Activated T-helper 1 cell treated with anti-CD3 and anti-CD28 coated beads, Interleukin-12 subunit alpha, Interleukin-12 subunit beta, Interleukin-2, Interleukin-4 antibody, amounts not matched to agents 30 ng/mL and 10 ng/mL and 1 ng/mL, durations not matched to agents 14 hours and 24 hours and 36 hours (primary cell): ENCODE measurements at regions not wholly inside any gene's neighbourhood (a gene's known extent, or its start where the extent isn't known, plus 50 kb on each side); places are given as distances from the start of the nearest gene placed in this dataset.
"Not testable (repeated sequence)": the region's sequence is repeated elsewhere in the genome, so short reads cannot be mapped to it uniquely, and the experiment has no call there.

ENCODE experiments used
- DNase-seq: peaks from one replicate; pipeline ENCODE4 v3.0.0; 2021; ENCODE audit warnings: low spot score
- H3K27ac Mint-ChIP-seq: one replicate; pipeline ENCODE4 v1.8.0; 2021; ENCODE audit warnings: mild to moderate bottlenecking, mixed read lengths
- H3K27me3 Mint-ChIP-seq: one replicate; pipeline ENCODE4 v1.8.0; 2022; ENCODE audit warnings: mild to moderate bottlenecking, moderate library complexity, mixed read lengths; ENCODE audit not compliant: insufficient read depth
- H3K36me3 Mint-ChIP-seq: one replicate; pipeline ENCODE4 v1.8.0; 2021; ENCODE audit warnings: low read depth, mixed read lengths
- H3K4me1 Mint-ChIP-seq: one replicate; pipeline ENCODE4 v1.8.0; 2021; ENCODE audit warnings: low read depth, mixed read lengths
- H3K4me3 Mint-ChIP-seq: one replicate; pipeline ENCODE4 v1.8.0; 2021; ENCODE audit warnings: mild to moderate bottlenecking, moderate library complexity, mixed read lengths
- H3K9me3 Mint-ChIP-seq: one replicate; pipeline ENCODE4 v1.8.0; 2021; ENCODE audit warnings: mixed read lengths
- intact Hi-C: fragments of 100-400 bp; cut with micrococcal nuclease; formaldehyde crosslinking; loops from one replicate; pipeline ENCODE4 v1.15.1; 2024

GRCh38 chr12:73589220-73589619, 948.4 kb upstream of the ATXN7L3B start:
- no peaks in the 10 kb centered on the region for H3K36me3 Mint-ChIP-seq

GRCh38 chr12:73598626-73599025, 939.0 kb upstream of the ATXN7L3B start:
- H3K4me1 Mint-ChIP-seq = no peaks in the 10 kb centered on the region
- intact Hi-C loops = no loop called here
- no peaks in the 10 kb centered on the region for H3K27me3 Mint-ChIP-seq
- DNase-seq = no peak
- H3K36me3 Mint-ChIP-seq = no peaks in the 10 kb centered on the region
- H3K9me3 Mint-ChIP-seq = no peaks in the 10 kb centered on the region
- no peak overlapping the region for H3K27ac Mint-ChIP-seq
- no peak overlapping the region for H3K4me3 Mint-ChIP-seq

More at GRCh38 chr12:73589220-73589619, 948.4 kb upstream of the ATXN7L3B start:
- Mint-ChIP-seq H3K4me1 (no peaks in the 10 kb centered on the region), H3K9me3 (peaks cover 16% of the 10 kb centered on the region), H3K4me3 (no peak overlapping the region), H3K27ac (no peak overlapping the region), H3K27me3 (no peaks in the 10 kb centered on the region)
- intact Hi-C loops = no loop called here
- DNase-seq = no peak

DNA sequence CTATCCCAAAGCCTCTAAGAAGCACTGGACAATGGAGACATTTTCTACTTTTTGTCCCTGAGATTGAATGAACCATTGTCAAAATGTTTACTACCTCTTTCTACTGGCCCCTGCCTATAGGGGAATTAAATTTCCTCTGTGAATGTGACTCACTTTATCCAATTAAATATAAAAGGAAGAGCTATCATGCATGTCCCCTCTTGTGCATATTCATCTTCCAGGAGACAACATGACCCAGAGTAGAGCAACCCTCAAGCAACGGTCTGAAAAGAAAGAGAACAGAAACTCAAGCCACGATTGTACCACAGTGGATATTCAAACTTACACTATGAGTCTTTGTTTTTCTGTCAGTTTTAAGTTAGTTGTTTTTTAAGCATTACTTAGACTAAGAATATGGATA, 938.4 kb upstream of the ATXN7L3B start:
- no peaks in the 10 kb centered on the region for H3K27me3 Mint-ChIP-seq
- no peaks in the 10 kb centered on the region for H3K4me1 Mint-ChIP-seq
- DNase-seq = no peak
- H3K27ac Mint-ChIP-seq = no peak overlapping the region
- H3K36me3 Mint-ChIP-seq = no peaks in the 10 kb centered on the region
- H3K9me3 Mint-ChIP-seq = no peaks in the 10 kb centered on the region
- intact Hi-C loops = no loop called here
- no peak overlapping the region for H3K4me3 Mint-ChIP-seq

- intact Hi-C loops, H3K27ac Mint-ChIP-seq, H3K4me3 Mint-ChIP-seq, H3K27me3 Mint-ChIP-seq, H3K36me3 Mint-ChIP-seq, H3K4me1 Mint-ChIP-seq, DNase-seq: not testable (repeated sequence)
- H3K9me3 Mint-ChIP-seq = peaks cover 21% of the 10 kb centered on the region
Observed at GRCh38 chr12:73605925-73606324, 931.7 kb upstream of the ATXN7L3B start.

DNA sequence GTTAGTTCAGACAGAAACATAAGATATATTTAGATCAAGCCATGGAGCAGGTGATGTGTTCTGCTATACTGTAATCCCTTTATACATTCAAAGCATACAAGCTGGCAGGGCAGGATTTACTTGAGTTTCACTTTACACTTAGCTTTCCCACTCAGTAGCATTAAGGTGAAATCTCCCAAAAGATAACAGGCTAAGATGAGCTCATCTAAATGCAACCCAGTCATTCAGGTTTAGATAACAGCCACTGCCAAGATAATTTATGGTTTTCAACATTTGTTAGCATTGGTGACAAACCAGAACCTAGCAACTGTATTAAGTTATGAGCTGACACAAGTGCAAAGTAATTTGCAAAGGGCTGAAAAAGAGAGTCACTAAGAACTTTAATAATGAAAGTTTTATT, 925.1 kb upstream of the ATXN7L3B start:
- intact Hi-C loops = no loop called here

GRCh38 chr12:73623421-73623820, 914.2 kb upstream of the ATXN7L3B start:
- no peaks in the 10 kb centered on the region for H3K4me1 Mint-ChIP-seq

More for the DNA sequence above, 925.1 kb upstream of the ATXN7L3B start:
- Mint-ChIP-seq H3K4me1 (no peaks in the 10 kb centered on the region), H3K27ac (no peak overlapping the region), H3K9me3 (peaks cover 21% of the 10 kb centered on the region), H3K4me3 (no peak overlapping the region), H3K27me3 (no peaks in the 10 kb centered on the region), H3K36me3 (no peaks in the 10 kb centered on the region)
- DNase-seq = no peak

GRCh38 chr12:73625226-73625625, 912.4 kb upstream of the ATXN7L3B start:
- peaks cover 6% of the 10 kb centered on the region for H3K9me3 Mint-ChIP-seq
- no peak overlapping the region for H3K4me3 Mint-ChIP-seq
- no peaks in the 10 kb centered on the region for H3K4me1 Mint-ChIP-seq
- H3K27ac Mint-ChIP-seq = no peak overlapping the region
- no peaks in the 10 kb centered on the region for H3K36me3 Mint-ChIP-seq
- DNase-seq = no peak
- H3K27me3 Mint-ChIP-seq = no peaks in the 10 kb centered on the region
- intact Hi-C loops = no loop called here

More at GRCh38 chr12:73623421-73623820, 914.2 kb upstream of the ATXN7L3B start:
- Mint-ChIP-seq H3K4me3 (no peak overlapping the region), H3K27me3 (no peaks in the 10 kb centered on the region), H3K27ac (no peak overlapping the region), H3K9me3 (peaks cover 6% of the 10 kb centered on the region), H3K36me3 (no peaks in the 10 kb centered on the region)
- intact Hi-C loops = no loop called here
- no peak for DNase-seq

- Mint-ChIP-seq H3K36me3 (no peaks in the 10 kb centered on the region), H3K27me3 (no peaks in the 10 kb centered on the region), H3K27ac (no peak overlapping the region), H3K9me3 (no peaks in the 10 kb centered on the region), H3K4me1 (no peaks in the 10 kb centered on the region), H3K4me3 (no peak overlapping the region)
- intact Hi-C loops = no loop called here
- no peak for DNase-seq
Observed at GRCh38 chr12:73629171-73629570, 908.5 kb upstream of the ATXN7L3B start.

- Mint-ChIP-seq H3K27ac (no peak overlapping the region), H3K4me3 (no peak overlapping the region), H3K4me1 (no peaks in the 10 kb centered on the region), H3K9me3 (no peaks in the 10 kb centered on the region), H3K27me3 (no peaks in the 10 kb centered on the region), H3K36me3 (no peaks in the 10 kb centered on the region)
- DNase-seq = no peak
- intact Hi-C loops = no loop called here
Observed at GRCh38 chr12:73629893-73630831, 907.5 kb upstream of the ATXN7L3B start.

- no peaks in the 10 kb centered on the region for H3K36me3 Mint-ChIP-seq
- no peak for DNase-seq
- no peak overlapping the region for H3K4me3 Mint-ChIP-seq
- H3K27ac Mint-ChIP-seq = no peak overlapping the region
- H3K27me3 Mint-ChIP-seq = no peaks in the 10 kb centered on the region
- H3K4me1 Mint-ChIP-seq = no peaks in the 10 kb centered on the region
- peaks cover 6% of the 10 kb centered on the region for H3K9me3 Mint-ChIP-seq
- intact Hi-C loops = no loop called here
Observed at GRCh38 chr12:73632191-73632590, 905.4 kb upstream of the ATXN7L3B start.

DNA sequence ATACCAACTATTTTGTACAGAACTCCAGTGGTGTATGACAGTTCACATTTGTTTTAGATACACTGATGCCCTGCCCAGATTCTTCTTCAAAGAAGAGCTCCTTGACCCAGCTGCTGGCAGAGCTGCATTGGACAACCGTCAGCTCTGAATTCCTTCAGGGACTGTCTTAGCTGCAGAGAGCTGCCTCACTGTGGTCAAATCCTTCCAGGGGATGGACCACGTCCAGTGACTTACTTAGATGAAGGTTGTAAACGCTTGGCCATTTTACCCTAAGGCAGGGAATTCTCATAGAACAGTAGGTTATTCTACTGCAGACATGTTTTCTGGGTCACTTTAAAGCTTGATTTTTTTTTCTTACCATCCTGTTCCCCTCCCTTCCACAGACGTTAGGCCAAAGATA, 905.0 kb upstream of the ATXN7L3B start:
- Mint-ChIP-seq H3K9me3 (peaks cover 6% of the 10 kb centered on the region), H3K4me3 (no peak overlapping the region), H3K27me3 (no peaks in the 10 kb centered on the region), H3K27ac (no peak overlapping the region), H3K4me1 (no peaks in the 10 kb centered on the region), H3K36me3 (no peaks in the 10 kb centered on the region)
- no peak for DNase-seq
- intact Hi-C loops = no loop called here

DNA sequence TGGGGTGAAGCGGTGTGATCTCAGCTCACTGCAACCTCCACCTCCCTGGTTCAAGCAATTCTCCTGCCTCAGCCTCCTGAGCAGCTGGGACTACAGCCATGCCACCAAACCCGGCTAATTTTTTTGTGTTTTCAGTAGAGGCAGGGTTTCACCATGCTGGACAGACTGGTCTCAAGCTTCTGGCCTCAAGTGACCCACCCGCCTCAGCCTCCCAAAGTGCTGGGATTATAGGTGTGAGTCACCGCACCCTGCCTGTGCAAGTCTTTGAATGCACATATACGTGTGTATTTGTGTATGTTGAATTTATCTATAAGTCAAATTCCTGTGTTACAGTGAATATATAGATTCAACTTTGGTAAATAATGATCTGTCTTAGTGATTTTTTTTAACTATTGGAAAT, 898.2 kb upstream of the ATXN7L3B start:
- H3K36me3 Mint-ChIP-seq = not testable (repeated sequence)

DNA sequence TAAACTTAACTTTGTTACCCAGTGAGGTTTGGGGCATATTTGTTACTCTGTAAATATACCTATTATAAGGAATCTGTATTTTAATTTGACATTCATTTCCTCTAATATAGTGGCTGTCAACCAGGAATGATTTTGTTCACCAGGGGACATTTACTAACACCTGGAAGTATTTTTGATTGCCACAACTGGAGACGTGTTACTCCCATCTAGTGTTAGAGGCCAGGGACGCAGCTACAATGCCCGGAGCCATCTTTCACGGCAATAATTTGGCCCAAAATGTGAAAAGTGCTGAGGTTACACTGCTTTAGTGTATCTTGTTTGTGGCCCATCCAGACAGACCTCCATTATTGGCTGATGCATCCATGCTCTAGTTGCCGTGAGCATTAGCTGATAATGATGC, 881.3 kb upstream of the ATXN7L3B start:
- H3K4me1 Mint-ChIP-seq = no peaks in the 10 kb centered on the region
- no peak overlapping the region for H3K27ac Mint-ChIP-seq
- intact Hi-C loops = no loop called here
- H3K4me3 Mint-ChIP-seq = no peak overlapping the region
- no peaks in the 10 kb centered on the region for H3K36me3 Mint-ChIP-seq
- peaks cover 5% of the 10 kb centered on the region for H3K9me3 Mint-ChIP-seq
- no peak for DNase-seq
- H3K27me3 Mint-ChIP-seq = no peaks in the 10 kb centered on the region

More for the DNA sequence above, 898.2 kb upstream of the ATXN7L3B start:
- H3K27ac Mint-ChIP-seq, H3K9me3 Mint-ChIP-seq, intact Hi-C loops, H3K4me1 Mint-ChIP-seq, H3K27me3 Mint-ChIP-seq, DNase-seq, H3K4me3 Mint-ChIP-seq: not testable (repeated sequence)
